GM10266 (cell line): ENCODE measurements at regions not wholly inside any gene's neighbourhood (a gene's known extent, or its start where the extent isn't known, plus 50 kb on each side); places are given as distances from the start of the nearest gene placed in this dataset.

Source experiments
- DNase-seq: peaks from one replicate; pipeline ENCODE4 v3.0.0; 2012; ENCODE audit errors: extremely low spot score
- TF ChIP-seq, protein P1 (sequence below): IDR thresholded peaks from 2 replicates; pipeline ENCODE4 v1.5.1; 2012; ENCODE audit warnings: mild to moderate bottlenecking, low read depth; ENCODE audit not compliant: control insufficient read depth, insufficient read depth; ENCODE audit errors: missing control alignments

DNA sequence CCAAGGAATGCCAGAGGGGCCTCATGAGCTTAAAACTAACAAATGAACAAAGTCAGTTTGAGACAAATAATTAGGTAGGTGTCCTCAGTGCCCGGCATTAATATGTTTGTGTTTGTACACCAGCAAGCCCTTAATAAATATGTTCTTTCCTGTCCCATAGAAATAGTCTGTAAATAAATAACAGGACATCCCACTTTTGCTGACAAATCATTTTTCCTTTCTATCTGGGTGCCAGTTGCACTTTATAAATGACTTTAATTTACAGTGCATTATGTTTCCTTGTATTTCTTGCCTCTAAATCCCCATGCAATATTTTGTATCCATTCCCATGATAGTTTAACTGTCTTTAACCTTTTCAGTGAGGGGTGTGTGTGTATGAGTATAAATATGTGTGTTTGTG is 170.3 kb downstream of the CBLN1 start:
- DNase-seq = no peak
- TF ChIP-seq, protein P1, sequence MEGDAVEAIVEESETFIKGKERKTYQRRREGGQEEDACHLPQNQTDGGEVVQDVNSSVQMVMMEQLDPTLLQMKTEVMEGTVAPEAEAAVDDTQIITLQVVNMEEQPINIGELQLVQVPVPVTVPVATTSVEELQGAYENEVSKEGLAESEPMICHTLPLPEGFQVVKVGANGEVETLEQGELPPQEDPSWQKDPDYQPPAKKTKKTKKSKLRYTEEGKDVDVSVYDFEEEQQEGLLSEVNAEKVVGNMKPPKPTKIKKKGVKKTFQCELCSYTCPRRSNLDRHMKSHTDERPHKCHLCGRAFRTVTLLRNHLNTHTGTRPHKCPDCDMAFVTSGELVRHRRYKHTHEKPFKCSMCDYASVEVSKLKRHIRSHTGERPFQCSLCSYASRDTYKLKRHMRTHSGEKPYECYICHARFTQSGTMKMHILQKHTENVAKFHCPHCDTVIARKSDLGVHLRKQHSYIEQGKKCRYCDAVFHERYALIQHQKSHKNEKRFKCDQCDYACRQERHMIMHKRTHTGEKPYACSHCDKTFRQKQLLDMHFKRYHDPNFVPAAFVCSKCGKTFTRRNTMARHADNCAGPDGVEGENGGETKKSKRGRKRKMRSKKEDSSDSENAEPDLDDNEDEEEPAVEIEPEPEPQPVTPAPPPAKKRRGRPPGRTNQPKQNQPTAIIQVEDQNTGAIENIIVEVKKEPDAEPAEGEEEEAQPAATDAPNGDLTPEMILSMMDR = no peak

DNA sequence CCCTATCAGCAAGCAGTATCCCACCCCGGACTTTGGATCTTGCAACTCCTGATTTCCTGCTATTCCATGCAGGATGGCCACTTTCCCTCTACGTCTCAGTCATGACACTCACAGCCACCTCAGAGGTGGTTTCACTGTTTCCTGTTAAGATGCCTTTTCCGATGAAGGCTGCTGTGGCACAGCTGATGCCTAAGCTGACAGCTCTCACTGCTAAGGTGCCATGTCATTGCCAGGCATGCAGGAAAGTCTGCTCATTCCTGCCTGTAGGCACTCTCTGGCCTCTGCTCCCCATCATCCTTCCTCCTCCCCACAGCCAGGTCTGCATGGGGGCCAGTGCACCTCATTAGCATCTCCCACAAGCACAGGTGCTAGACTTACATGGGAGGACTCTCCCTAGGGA is 173.0 kb downstream of the CBLN1 start:
- DNase-seq = no peak
- TF ChIP-seq, protein P1 = no peak

DNA sequence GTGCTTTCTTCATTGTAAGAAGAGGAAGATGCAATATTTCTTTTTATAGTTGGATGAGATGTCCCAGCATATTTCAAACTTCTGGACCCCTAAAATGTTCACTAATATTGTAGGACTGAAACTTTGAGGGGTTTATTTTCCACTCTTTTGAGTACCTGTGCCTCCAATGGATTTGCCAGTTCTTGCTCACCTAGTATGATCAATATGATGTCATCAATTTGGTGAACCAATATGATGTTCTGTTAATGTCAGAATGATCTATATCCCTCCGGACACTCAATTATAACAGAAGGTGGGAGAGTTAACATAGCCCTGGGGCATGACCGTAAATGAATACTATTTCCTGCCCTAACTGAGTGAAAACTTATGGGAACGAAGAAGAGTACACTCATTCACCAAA is 178.3 kb downstream of the CBLN1 start:
- DNase-seq = no peak
- TF ChIP-seq, protein P1 = no peak

DNA sequence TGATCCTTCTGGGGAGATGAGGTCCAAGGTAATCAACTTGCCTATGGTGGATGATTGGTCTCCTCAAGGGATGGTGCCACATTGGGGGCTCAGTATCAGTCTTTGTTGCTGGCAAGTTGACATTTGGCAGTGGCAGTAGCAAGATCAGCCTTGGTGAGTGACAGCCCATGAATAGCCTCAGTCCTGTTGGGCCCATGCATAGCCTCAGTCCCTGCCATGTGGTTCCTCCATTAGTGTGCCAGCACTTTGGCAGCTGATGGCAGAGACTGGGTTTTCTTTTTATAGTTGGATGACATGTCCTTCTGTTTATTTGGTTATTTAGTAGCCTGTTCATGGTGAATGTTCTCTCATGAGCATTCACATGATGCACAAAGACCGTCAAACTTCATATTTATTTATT is 179.6 kb downstream of the CBLN1 start:
- no peak for DNase-seq
- TF ChIP-seq, protein P1 = no peak

DNA sequence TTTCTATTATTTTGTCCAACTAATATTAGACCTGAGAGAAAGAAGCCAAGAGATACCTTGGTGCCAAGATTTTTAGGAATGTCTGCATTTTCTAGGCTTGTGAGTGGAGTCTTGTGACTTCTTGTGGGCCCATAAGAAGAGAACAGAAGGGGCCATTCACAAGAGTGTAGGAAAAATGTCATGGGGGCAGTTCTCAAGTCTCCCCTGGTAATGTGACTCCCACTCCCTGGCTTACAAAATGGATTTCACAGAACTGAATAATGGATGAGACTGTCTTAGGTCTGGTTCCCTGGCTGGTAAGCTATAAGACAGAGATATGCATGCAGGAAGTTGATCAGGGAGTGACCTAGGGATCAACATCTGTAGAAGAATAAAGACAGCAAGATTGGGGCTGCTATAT is 181.3 kb downstream of the CBLN1 start:
- TF ChIP-seq, protein P1 = no peak
- DNase-seq = no peak

DNA sequence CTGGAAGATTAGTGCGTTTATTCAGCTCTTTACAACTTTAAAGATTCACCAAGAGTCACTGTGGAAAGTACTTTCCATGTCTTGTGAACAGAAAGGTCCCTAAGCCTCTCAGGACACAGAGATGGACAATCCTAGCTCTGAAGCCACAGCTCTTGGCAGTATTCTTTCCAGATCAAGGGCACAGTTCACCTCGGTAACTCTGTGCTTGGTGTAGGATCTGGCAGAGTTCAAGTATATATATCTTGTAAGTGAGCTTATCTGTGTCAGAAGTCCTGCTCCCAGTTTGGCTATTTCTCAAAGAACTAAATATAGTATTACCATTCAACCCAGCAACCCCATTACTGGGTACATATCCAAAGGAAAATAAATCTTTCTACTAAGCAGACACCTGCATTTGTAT is 183.7 kb downstream of the CBLN1 start:
- TF ChIP-seq, protein P1 = no peak
- no peak for DNase-seq

DNA sequence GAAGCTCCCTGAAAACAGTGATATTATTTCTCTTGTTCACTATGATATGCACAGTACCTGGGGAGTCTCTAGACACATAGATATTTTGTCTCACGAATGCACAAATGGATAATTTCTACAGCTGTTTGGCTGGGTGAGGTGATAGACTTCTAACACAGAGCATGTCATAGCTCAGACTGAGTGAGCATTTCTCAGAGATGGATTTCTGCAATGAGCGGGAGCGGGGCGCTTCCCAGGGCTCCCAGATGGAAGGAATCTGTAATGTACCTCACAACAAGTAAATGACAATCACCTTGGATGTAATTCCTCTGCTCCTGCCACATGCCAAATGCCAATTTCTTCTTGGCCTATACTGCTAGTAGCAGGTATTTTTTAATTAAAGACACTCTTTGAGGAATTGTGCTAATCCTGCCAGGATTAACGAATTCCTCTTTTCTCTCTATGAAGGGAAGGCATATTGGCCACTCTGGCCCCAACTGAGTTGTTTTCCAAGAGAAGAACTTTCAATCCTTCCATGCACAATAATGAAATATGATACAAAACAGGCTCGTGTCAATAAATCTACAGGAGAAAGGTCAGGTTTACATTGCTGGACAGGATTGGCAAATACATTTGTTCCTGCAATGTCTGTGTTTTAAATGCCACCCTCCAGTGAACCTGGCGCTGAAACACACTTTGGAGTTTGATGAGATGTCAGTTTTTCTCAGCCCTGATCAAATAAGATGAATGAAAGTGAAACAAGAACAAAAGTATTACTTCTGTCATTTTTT is 185.3 kb downstream of the CBLN1 start:
- TF ChIP-seq, protein P1 = no peak
- no peak for DNase-seq
